GM12878 (cell line): ENCODE measurements at regions not wholly inside any gene's neighbourhood (a gene's known extent, or its start where the extent isn't known, plus 50 kb on each side); places are given as distances from the start of the nearest gene placed in this dataset.

ENCODE experiments used
- ATAC-seq: fragments of 200-7000 bp; cut with Tn5 transposase; 3 replicates; pipeline ENCODE4 v1.9.1; 2020; ENCODE audit warnings: mild to moderate bottlenecking, moderate library complexity
- BruUV-seq: library from RNA; stranded (reverse); fragments of 400-500 nt; replicated peaks from 2 replicates; lab custom pipeline; 2021; lab: Mats Ljungman, UMichigan
- CTCF ChIA-PET: fragments of 300-600 bp; sonication (Branson Sonifier 250); formaldehyde crosslinking; extraction: SDS; loops from one replicate; lab custom pipeline; 2021; ENCODE audit warnings: inconsistent platforms; lab: Yijun Ruan, JAX
- POLR2A ChIA-PET: fragments of 350-600 bp; formaldehyde crosslinking; extraction: SDS; loops from one replicate; lab custom pipeline; 2021; ENCODE audit warnings: inconsistent platforms; lab: Charles Lee
- RAD21 ChIA-PET: fragments of 300-600 bp; sonication (Branson Sonifier 250); formaldehyde crosslinking; loops from one replicate; lab custom pipeline; 2023; ENCODE audit warnings: antibody characterized with exemption; ENCODE audit not compliant: unreplicated experiment; lab: Charles Lee
- SMC1A ChIA-PET: fragments of 300-600 bp; sonication (Branson Sonifier 250); formaldehyde crosslinking; loops from one replicate; lab custom pipeline; 2023; ENCODE audit not compliant: unreplicated experiment, uncharacterized antibody; lab: Charles Lee
- DNase-seq: peaks from one replicate; pipeline ENCODE4 v3.0.0-alpha.2; 2011; ENCODE audit warnings: low read depth, low spot score
- FAIRE-seq: peaks from 3 replicates; lab custom pipeline; 2011; peaks lifted over from hg19 to GRCh38; lab: Jason Lieb, UNC
- H2AFZ ChIP-seq: 2 replicates; pipeline ENCODE4 v1.6.0; 2011; ENCODE audit warnings: low read depth, low read length, control low read depth; ENCODE audit not compliant: control insufficient read depth
- H3K27ac ChIP-seq: 2 replicates; pipeline ENCODE4 v1.5.1; 2011; ENCODE audit warnings: control low read depth; ENCODE audit not compliant: control insufficient read depth, insufficient read depth
- H3K27me3 ChIP-seq, 2 experiments: replicated peaks in 1 of 2; 2 replicates each; pipeline versions ENCODE4 v1.6.0 to v1.6.1; 2011; ENCODE audit warnings: low read length in 1 of 2; ENCODE audit not compliant: control insufficient read depth in 2 of 2, insufficient read depth in 2 of 2
- H3K36me3 ChIP-seq, 2 experiments: 2 replicates each; pipeline ENCODE4 v1.5.1; 2011; ENCODE audit warnings: low read length in 1 of 2; ENCODE audit not compliant: control insufficient read depth in 2 of 2, insufficient read depth in 2 of 2
- H3K4me1 ChIP-seq: 2 replicates; pipeline ENCODE4 v1.6.1; 2011; ENCODE audit warnings: mild to moderate bottlenecking, low read length, moderate library complexity, mixed read lengths; ENCODE audit not compliant: control insufficient read depth, insufficient read depth
- H3K4me2 ChIP-seq: 2 replicates; pipeline ENCODE4 v1.6.0; 2011; ENCODE audit warnings: control low read depth; ENCODE audit not compliant: control insufficient read depth, insufficient read depth
- H3K4me3 ChIP-seq: fragments of 200-600 bp; sonication (generic); 2 replicates; pipeline ENCODE4 v1.5.1; 2016
- H3K79me2 ChIP-seq: 2 replicates; pipeline ENCODE4 v1.6.0; 2011; ENCODE audit warnings: low read length; ENCODE audit not compliant: control insufficient read depth, insufficient read depth
- H3K9ac ChIP-seq: 2 replicates; pipeline ENCODE4 v1.8.0; 2011; ENCODE audit warnings: low read length, control low read depth, mixed read lengths; ENCODE audit not compliant: control insufficient read depth, insufficient read depth
- H3K9me3 ChIP-seq: replicated peaks from 3 replicates; pipeline ENCODE4 v1.5.1; 2011; ENCODE audit warnings: mild to moderate bottlenecking, low read length; ENCODE audit not compliant: control insufficient read depth, insufficient read depth
- H4K20me1 ChIP-seq: 2 replicates; pipeline ENCODE4 v1.6.0; 2011; ENCODE audit not compliant: control insufficient read depth, insufficient read depth
- BHLHE40 ChIP-seq, 2 experiments: fragments of 450-650 bp in 1 of 2; IDR thresholded peaks; 2 replicates each; pipeline ENCODE4 v1.6.1; 2011 to 2017; ENCODE audit warnings: low read depth in 2 of 2, borderline replicate concordance in 1 of 2, improper control_type of control experiment in 1 of 2, low read length in 1 of 2, mild to moderate bottlenecking in 1 of 2
- CEBPZ ChIP-seq: fragments of 150-350 bp; IDR thresholded peaks from 2 replicates; pipeline ENCODE4 v1.6.1; 2016; ENCODE audit warnings: low read depth, low read length
- DPF2 ChIP-seq: fragments of 450-650 bp; IDR thresholded peaks from 2 replicates; pipeline ENCODE4 v1.6.1; 2017; ENCODE audit warnings: mild to moderate bottlenecking
- ESRRA ChIP-seq: IDR thresholded peaks from 2 replicates; pipeline ENCODE4 v1.6.1; 2012; ENCODE audit warnings: mild to moderate bottlenecking, low read length, improper control_type of control experiment
- PAX5 ChIP-seq: IDR thresholded peaks from 2 replicates; pipeline ENCODE4 v1.6.1; 2011; ENCODE audit warnings: low read depth, low read length, borderline replicate concordance
- PAX8 ChIP-seq: fragments of 450-650 bp; IDR thresholded peaks from 2 replicates; pipeline ENCODE4 v1.6.1; 2017; ENCODE audit warnings: mild to moderate bottlenecking, moderate library complexity
- SIX5 ChIP-seq: IDR thresholded peaks from 2 replicates; pipeline ENCODE4 v1.6.1; 2011; ENCODE audit warnings: mild to moderate bottlenecking, low read depth, low read length, moderate library complexity; ENCODE audit not compliant: severe bottlenecking
- SREBF1 ChIP-seq: IDR thresholded peaks from 2 replicates; pipeline ENCODE4 v1.6.1; 2012; ENCODE audit warnings: mild to moderate bottlenecking, low read length
- STAT1 ChIP-seq: fragments of 450-650 bp; conservative IDR thresholded peaks from 2 replicates; pipeline ENCODE4 v1.6.1; 2014; ENCODE audit warnings: antibody characterized with exemption, mild to moderate bottlenecking
- STAT3 ChIP-seq: IDR thresholded peaks from 2 replicates; pipeline ENCODE4 v1.6.1; 2011; ENCODE audit warnings: low read depth, low read length, improper control_type of control experiment
- WGBS: methylation state at CpG from one replicate; pipeline ENCODE4 v1.1.6; 2016; ENCODE audit warnings: low lambda C conversion rate; ENCODE audit not compliant: insufficient replicate concordance, insufficient coverage; ENCODE audit errors: missing lambda C conversion rate; 5-methylcytosine and 5-hydroxymethylcytosine counted together
- in situ Hi-C: fragments of 300-500 bp; cut with MboI; formaldehyde crosslinking; loops from 9 replicates; pipeline ENCODE4 v1.14.3; 2018; ENCODE audit warnings: mixed read lengths
- intact Hi-C: fragments of 100-400 bp; cut with micrococcal nuclease; formaldehyde crosslinking; loops from one replicate; pipeline ENCODE4 v1.14.2; 2022; ENCODE audit not compliant: unreplicated experiment
- TF ChIP-seq, protein P1 (sequence below): IDR thresholded peaks from 2 replicates; pipeline ENCODE4 v1.6.1; 2012; ENCODE audit warnings: low read depth, low read length, improper control_type of control experiment
- TF ChIP-seq, protein P2 (sequence below): IDR thresholded peaks from 2 replicates; pipeline ENCODE4 v1.6.1; 2011; ENCODE audit warnings: low read depth, low read length, improper control_type of control experiment, borderline replicate concordance
- TF ChIP-seq, protein P3 (sequence below): fragments of 450-650 bp; IDR thresholded peaks from 2 replicates; pipeline ENCODE4 v1.6.1; 2014; ENCODE audit warnings: mild to moderate bottlenecking
- TF ChIP-seq, protein P4 (sequence below): IDR thresholded peaks from 2 replicates; pipeline ENCODE4 v1.6.1; 2011; ENCODE audit warnings: borderline replicate concordance, low read depth, mild to moderate bottlenecking, moderate library complexity, mixed read lengths, low read length; ENCODE audit not compliant: insufficient read depth; ENCODE audit errors: extremely low read length
- TF ChIP-seq, protein P5 (sequence below): IDR thresholded peaks from 2 replicates; pipeline ENCODE4 v1.6.1; 2011; ENCODE audit warnings: borderline replicate concordance, low read depth, mild to moderate bottlenecking, moderate library complexity, low read length; ENCODE audit not compliant: insufficient read depth, poor library complexity, severe bottlenecking

GRCh38 chrX:92230628-92231027 is 451.5 kb downstream of the PCDH11X start:
- in situ Hi-C loops: no loop called here
- H4K20me1 ChIP-seq: no peaks in the 10 kb centered on the region
- H3K27ac ChIP-seq: no peak overlapping the region
- RAD21 ChIA-PET: no interaction called here
- H3K79me2 ChIP-seq: no peaks in the 10 kb centered on the region
- no peak overlapping the region for H3K9ac ChIP-seq
- intact Hi-C loops: loop anchor here (5.0 kb wide), 1 partner anchor 1307 kb away; no protein-coding TSS in a partner anchor
- H3K9me3 ChIP-seq: no peaks in the 10 kb centered on the region
- H3K36me3 ChIP-seq: no peaks in the 10 kb centered on the region
- no peak overlapping the region for H3K4me2 ChIP-seq
- WGBS: 8% methylated on average over 3 of the region's 3 CpGs
- H3K4me3 ChIP-seq: no peak overlapping the region
- no peaks in the 10 kb centered on the region for H3K27me3 ChIP-seq
- H2AFZ ChIP-seq: no peak overlapping the region
- CTCF ChIA-PET: interaction anchor here (0.8 kb wide), 1 partner anchor 1308 kb away, joined by 4 read pairs; no protein-coding TSS in a partner anchor
- DNase-seq (no peak), FAIRE-seq (no peak), ATAC-seq (no peak)
- no peaks in the 10 kb centered on the region for H3K4me1 ChIP-seq
- no TSS peak for BruUV-seq
- SMC1A ChIA-PET: no interaction called here
- POLR2A ChIA-PET: no interaction called here
- TF ChIP-seq, protein P1, sequence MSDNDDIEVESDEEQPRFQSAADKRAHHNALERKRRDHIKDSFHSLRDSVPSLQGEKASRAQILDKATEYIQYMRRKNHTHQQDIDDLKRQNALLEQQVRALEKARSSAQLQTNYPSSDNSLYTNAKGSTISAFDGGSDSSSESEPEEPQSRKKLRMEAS: no peak
- TF ChIP-seq PAX8: no peak
- no peak for TF ChIP-seq SIX5
- no peak for TF ChIP-seq DPF2
- TF ChIP-seq STAT1: no peak
- TF ChIP-seq, protein P2, sequence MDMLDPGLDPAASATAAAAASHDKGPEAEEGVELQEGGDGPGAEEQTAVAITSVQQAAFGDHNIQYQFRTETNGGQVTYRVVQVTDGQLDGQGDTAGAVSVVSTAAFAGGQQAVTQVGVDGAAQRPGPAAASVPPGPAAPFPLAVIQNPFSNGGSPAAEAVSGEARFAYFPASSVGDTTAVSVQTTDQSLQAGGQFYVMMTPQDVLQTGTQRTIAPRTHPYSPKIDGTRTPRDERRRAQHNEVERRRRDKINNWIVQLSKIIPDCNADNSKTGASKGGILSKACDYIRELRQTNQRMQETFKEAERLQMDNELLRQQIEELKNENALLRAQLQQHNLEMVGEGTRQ: no peak
- TF ChIP-seq STAT3: no peak
- TF ChIP-seq PAX5: no peak
- TF ChIP-seq ESRRA: no peak
- TF ChIP-seq, protein P3, sequence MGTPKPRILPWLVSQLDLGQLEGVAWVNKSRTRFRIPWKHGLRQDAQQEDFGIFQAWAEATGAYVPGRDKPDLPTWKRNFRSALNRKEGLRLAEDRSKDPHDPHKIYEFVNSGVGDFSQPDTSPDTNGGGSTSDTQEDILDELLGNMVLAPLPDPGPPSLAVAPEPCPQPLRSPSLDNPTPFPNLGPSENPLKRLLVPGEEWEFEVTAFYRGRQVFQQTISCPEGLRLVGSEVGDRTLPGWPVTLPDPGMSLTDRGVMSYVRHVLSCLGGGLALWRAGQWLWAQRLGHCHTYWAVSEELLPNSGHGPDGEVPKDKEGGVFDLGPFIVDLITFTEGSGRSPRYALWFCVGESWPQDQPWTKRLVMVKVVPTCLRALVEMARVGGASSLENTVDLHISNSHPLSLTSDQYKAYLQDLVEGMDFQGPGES: no peak
- TF ChIP-seq CEBPZ: no peak
- TF ChIP-seq, protein P4, sequence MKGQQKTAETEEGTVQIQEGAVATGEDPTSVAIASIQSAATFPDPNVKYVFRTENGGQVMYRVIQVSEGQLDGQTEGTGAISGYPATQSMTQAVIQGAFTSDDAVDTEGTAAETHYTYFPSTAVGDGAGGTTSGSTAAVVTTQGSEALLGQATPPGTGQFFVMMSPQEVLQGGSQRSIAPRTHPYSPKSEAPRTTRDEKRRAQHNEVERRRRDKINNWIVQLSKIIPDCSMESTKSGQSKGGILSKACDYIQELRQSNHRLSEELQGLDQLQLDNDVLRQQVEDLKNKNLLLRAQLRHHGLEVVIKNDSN: no peak
- TF ChIP-seq SREBF1: no peak
- no peak for TF ChIP-seq BHLHE40 (IDR thresholded peaks at IDR 0.05; ENCODE audit: borderline replicate concordance in 1 of 2, low read depth in 2 of 2, low read length in 1 of 2)
- TF ChIP-seq, protein P5, sequence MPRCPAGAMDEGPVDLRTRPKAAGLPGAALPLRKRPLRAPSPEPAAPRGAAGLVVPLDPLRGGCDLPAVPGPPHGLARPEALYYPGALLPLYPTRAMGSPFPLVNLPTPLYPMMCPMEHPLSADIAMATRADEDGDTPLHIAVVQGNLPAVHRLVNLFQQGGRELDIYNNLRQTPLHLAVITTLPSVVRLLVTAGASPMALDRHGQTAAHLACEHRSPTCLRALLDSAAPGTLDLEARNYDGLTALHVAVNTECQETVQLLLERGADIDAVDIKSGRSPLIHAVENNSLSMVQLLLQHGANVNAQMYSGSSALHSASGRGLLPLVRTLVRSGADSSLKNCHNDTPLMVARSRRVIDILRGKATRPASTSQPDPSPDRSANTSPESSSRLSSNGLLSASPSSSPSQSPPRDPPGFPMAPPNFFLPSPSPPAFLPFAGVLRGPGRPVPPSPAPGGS: no peak
